Spinal cord (tissue), 9 donors: ENCODE measurements at regions not wholly inside any gene's neighbourhood (a gene's known extent, or its start where the extent isn't known, plus 50 kb on each side); places are given as distances from the start of the nearest gene placed in this dataset.

Experiments used
- DNase-seq, 6 donors: peaks; one replicate each; pipeline versions ENCODE4 v3.0.0 to v3.0.0-alpha.2; 2013 to 2015; ENCODE audit warnings: low spot score in 6 of 6, low read depth in 4 of 6
- H3K27ac ChIP-seq: one replicate; pipeline ENCODE4 v1.5.1; 2013; ENCODE audit warnings: low read depth, low read length, control low read depth
- H3K27me3 ChIP-seq: one replicate; pipeline ENCODE4 v1.6.1; 2013; ENCODE audit warnings: low read length; ENCODE audit not compliant: control insufficient read depth, insufficient read depth
- H3K36me3 ChIP-seq: one replicate; pipeline ENCODE4 v1.6.1; 2013; ENCODE audit warnings: low read length; ENCODE audit not compliant: control insufficient read depth, insufficient read depth
- H3K4me1 ChIP-seq: one replicate; pipeline ENCODE4 v1.6.1; 2013; ENCODE audit warnings: low read length; ENCODE audit not compliant: control insufficient read depth, insufficient read depth
- H3K4me3 ChIP-seq: one replicate; pipeline ENCODE4 v1.5.1; 2013; ENCODE audit warnings: low read depth, low read length, control low read depth
- H3K9me3 ChIP-seq: one replicate; pipeline ENCODE4 v1.6.1; 2013; ENCODE audit warnings: low read length; ENCODE audit not compliant: control insufficient read depth, insufficient read depth
- WGBS: methylation state at CpG from one replicate; pipeline ENCODE4 v1.1.5; 2013; ENCODE audit warnings: missing lambda C conversion rate; ENCODE audit not compliant: insufficient coverage; 5-methylcytosine and 5-hydroxymethylcytosine counted together
- donor health status: healthy.

DNA sequence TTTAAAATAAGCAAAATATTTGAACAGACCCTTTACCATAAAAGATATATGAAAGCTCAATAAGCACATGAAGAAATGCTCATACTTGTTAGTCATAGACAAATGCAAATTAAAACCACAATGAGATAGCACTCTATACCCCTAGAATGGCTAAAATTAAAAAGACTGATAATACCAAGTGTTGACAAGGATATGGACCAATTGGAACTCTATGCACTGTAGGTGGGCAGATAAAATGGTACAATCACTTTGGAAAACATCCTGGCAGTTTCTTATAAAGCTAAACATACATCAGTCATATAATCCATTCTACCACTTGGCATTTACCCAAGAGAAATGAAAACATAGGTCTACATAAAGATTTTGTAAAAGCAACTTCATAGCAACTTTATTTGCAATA is 293.0 kb upstream of the TLE3 start:
- H3K36me3 ChIP-seq, result no peaks in the 10 kb centered on the region
- no peak overlapping the region for H3K4me3 ChIP-seq
- peaks cover 5% of the 10 kb centered on the region for H3K4me1 ChIP-seq
- peaks cover 6% of the 10 kb centered on the region for H3K27me3 ChIP-seq
- H3K9me3 ChIP-seq, result peaks cover 3% of the 10 kb centered on the region
- no peak overlapping the region for H3K27ac ChIP-seq
- no peak for DNase-seq

- H3K9me3 ChIP-seq, result peaks cover 3% of the 10 kb centered on the region
- peaks cover 10% of the 10 kb centered on the region for H3K4me1 ChIP-seq
- no peak overlapping the region for H3K4me3 ChIP-seq
- no peak for DNase-seq
- H3K36me3 ChIP-seq, result no peaks in the 10 kb centered on the region
- no CpG with 5 or more reads among the region's 2 CpGs for WGBS
- H3K27me3 ChIP-seq, result no peaks in the 10 kb centered on the region
- H3K27ac ChIP-seq, result no peak overlapping the region
Measured at GRCh38 chr15:70387993-70388392, 290.3 kb upstream of the TLE3 start.

DNA sequence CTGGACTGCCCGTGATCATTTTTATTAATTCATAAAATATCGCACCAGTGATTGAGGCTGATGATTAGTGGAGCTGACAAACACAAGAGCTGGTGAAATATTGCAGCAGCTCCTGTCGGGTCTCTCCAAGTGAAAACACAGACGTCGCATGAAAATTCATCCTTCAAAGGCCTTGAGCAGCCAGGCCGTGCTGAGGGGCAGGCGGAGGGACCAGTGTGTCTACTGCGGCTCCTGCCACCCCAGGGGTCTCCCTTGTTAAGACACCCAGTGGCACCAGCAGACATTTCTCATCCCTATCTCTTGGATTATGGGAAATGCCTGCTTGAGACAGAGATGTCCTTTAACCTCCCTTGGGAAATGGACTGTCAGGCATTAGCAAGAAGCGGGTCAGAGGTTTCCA is 289.4 kb upstream of the TLE3 start:
- H3K27ac ChIP-seq, result no peak overlapping the region
- DNase-seq, result peak in 2 of 6 donors; percentile 36 to 57
- no peaks in the 10 kb centered on the region for H3K36me3 ChIP-seq
- peaks cover 3% of the 10 kb centered on the region for H3K9me3 ChIP-seq
- H3K27me3 ChIP-seq, result no peaks in the 10 kb centered on the region
- WGBS, result 66% methylated on average over 8 of the region's 9 CpGs
- no peak overlapping the region for H3K4me3 ChIP-seq
- peaks cover 10% of the 10 kb centered on the region for H3K4me1 ChIP-seq

GRCh38 chr15:70385711-70386110 is 288.0 kb upstream of the TLE3 start:
- Histone ChIP-seq H3K4me3 (no peak overlapping the region), H3K4me1 (peaks cover 10% of the 10 kb centered on the region), H3K36me3 (no peaks in the 10 kb centered on the region), H3K27me3 (no peaks in the 10 kb centered on the region), H3K27ac (no peak overlapping the region), H3K9me3 (peaks cover under 1% of the 10 kb centered on the region)
- WGBS, result 92% methylated on average over 7 of the region's 8 CpGs
- no peak for DNase-seq

- no peaks in the 10 kb centered on the region for H3K27me3 ChIP-seq
- no peaks in the 10 kb centered on the region for H3K9me3 ChIP-seq
- peaks cover 10% of the 10 kb centered on the region for H3K4me1 ChIP-seq
- no peaks in the 10 kb centered on the region for H3K36me3 ChIP-seq
- no peak overlapping the region for H3K4me3 ChIP-seq
- no peak overlapping the region for H3K27ac ChIP-seq
- no peak for DNase-seq
- 66% methylated on average over 6 of the region's 6 CpGs for WGBS
Measured at GRCh38 chr15:70385052-70385451, 287.3 kb upstream of the TLE3 start.

- Histone ChIP-seq H3K9me3 (no peaks in the 10 kb centered on the region), H3K27ac (no peak overlapping the region), H3K4me3 (no peak overlapping the region), H3K27me3 (no peaks in the 10 kb centered on the region), H3K36me3 (no peaks in the 10 kb centered on the region), H3K4me1 (peaks cover 10% of the 10 kb centered on the region)
- WGBS, result 87% methylated on average over 7 of the region's 8 CpGs
- DNase-seq, result no peak
Measured at GRCh38 chr15:70383856-70384255, 286.1 kb upstream of the TLE3 start.

- Histone ChIP-seq H3K36me3 (no peaks in the 10 kb centered on the region), H3K9me3 (no peaks in the 10 kb centered on the region), H3K27ac (no peak overlapping the region), H3K4me1 (peaks cover 19% of the 10 kb centered on the region), H3K27me3 (peaks cover 2% of the 10 kb centered on the region), H3K4me3 (no peak overlapping the region)
- WGBS, result 85% methylated on average over 14 of the region's 14 CpGs
- DNase-seq, result peak in 1 of 6 donors; percentile 59
Measured at GRCh38 chr15:70382762-70383458, 285.2 kb upstream of the TLE3 start.

- no peak overlapping the region for H3K4me3 ChIP-seq
- WGBS, result 89% methylated on average over 7 of the region's 7 CpGs
- no peaks in the 10 kb centered on the region for H3K36me3 ChIP-seq
- peaks cover 2% of the 10 kb centered on the region for H3K27me3 ChIP-seq
- no peak overlapping the region for H3K27ac ChIP-seq
- H3K9me3 ChIP-seq, result no peaks in the 10 kb centered on the region
- no peak for DNase-seq
- H3K4me1 ChIP-seq, result peaks cover 23% of the 10 kb centered on the region
Measured at GRCh38 chr15:70382009-70382749, 284.5 kb upstream of the TLE3 start.

DNA sequence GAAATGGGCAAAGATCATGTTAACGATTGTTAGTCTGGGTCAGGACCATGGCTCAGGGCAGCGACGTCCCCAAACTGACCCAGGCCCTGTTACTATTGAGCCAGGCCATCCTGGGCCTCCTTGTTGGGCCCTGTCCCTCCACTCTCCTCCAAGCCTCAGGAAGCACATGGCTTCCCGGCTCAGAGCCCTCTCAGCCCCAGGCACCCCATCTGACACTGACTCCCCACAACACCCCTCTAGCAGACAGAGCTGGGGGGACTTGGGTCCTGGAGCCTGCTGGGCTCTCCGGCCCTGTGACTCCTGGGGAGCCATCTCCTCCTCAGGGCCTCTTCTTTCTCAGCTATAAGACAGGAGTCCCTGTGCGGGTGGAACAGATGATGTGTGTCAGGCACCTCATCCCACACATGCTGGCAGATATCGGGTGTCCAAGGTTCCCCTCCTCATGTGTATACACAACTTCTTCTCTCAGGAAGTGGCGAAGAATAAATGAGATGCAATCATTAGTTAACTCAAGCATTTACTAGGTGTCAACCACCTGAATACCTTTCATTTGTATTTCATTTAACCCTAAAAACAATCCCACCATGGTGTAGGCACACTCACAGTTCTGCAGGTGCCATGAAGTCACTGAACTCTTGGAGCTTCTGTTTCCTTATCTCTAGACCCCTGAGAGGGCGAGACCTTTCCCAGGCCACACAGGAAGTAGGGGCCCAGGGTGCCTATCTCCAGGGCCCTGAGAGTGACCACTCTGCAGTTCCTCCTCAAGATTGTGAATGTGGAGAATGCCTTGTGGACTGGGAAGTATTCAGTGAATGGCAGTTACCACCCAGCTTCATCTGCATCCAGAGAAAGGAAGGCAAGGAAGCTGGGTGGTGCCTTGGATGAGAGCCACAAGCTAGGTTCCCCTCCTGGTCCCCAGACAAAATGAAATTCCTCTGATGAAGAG is 282.5 kb upstream of the TLE3 start:
- 97% methylated on average over 8 of the region's 9 CpGs for WGBS
- no peaks in the 10 kb centered on the region for H3K36me3 ChIP-seq
- no peak overlapping the region for H3K4me3 ChIP-seq
- DNase-seq, result no peak
- peaks cover 8% of the 10 kb centered on the region for H3K27me3 ChIP-seq
- no peak overlapping the region for H3K27ac ChIP-seq
- no peaks in the 10 kb centered on the region for H3K9me3 ChIP-seq
- H3K4me1 ChIP-seq, result peaks cover 31% of the 10 kb centered on the region
